ENCODE measurements at regions not wholly inside any gene's neighbourhood (a gene's known extent, or its start where the extent isn't known, plus 50 kb on each side); places are given as distances from the start of the nearest gene placed in this dataset.

- ChIA-PET POLR2A (no interaction called here), CTCF (no interaction called here), RAD21 (ENCODE audit: unreplicated experiment) (no interaction called here), SMC1A (ENCODE audit: uncharacterized antibody, unreplicated experiment) (no interaction called here)
- Histone ChIP-seq H3K9ac (ENCODE audit: control insufficient read depth, insufficient read depth, low read length) (no peak overlapping the region), H4K20me1 (ENCODE audit: control insufficient read depth, insufficient read depth) (no peaks in the 10 kb centered on the region), H3K36me3 (ENCODE audit: control insufficient read depth in 2 of 2, insufficient read depth in 2 of 2, low read length in 1 of 2) (no peaks in the 10 kb centered on the region), H2AFZ (ENCODE audit: control insufficient read depth, low read depth, low read length) (no peak overlapping the region), H3K4me2 (ENCODE audit: control insufficient read depth, insufficient read depth) (no peak overlapping the region), H3K9me3 (replicated peaks; ENCODE audit: control insufficient read depth, insufficient read depth, low read length) (no peaks in the 10 kb centered on the region), H3K27me3 (replicated peaks in 1 of 2; ENCODE audit: control insufficient read depth in 2 of 2, insufficient read depth in 2 of 2, low read length in 1 of 2) (no peaks in the 10 kb centered on the region), H3K4me3 (no peak overlapping the region), H3K27ac (ENCODE audit: control insufficient read depth, insufficient read depth) (no peak overlapping the region), H3K79me2 (ENCODE audit: control insufficient read depth, insufficient read depth, low read length) (no peaks in the 10 kb centered on the region), H3K4me1 (ENCODE audit: control insufficient read depth, insufficient read depth, low read length) (no peaks in the 10 kb centered on the region)
- intact Hi-C loops (cut with micrococcal nuclease; ENCODE audit: unreplicated experiment) = no loop called here
- no peak for FAIRE-seq
- ATAC-seq = no peak
- no peak for DNase-seq (ENCODE audit: low read depth, low spot score)
- in situ Hi-C loops (cut with MboI) = no loop called here
- TF ChIP-seq IKZF2 (IDR thresholded peaks at IDR 0.05) (no peak), IKZF1 (conservative IDR thresholded peaks at IDR 0.05) (no peak), NRF1 (conservative IDR thresholded peaks at IDR 0.05; ENCODE audit: low read depth, low read length) (no peak), GABPA (IDR thresholded peaks at IDR 0.05; ENCODE audit: low read depth) (no peak), ZNF384 (IDR thresholded peaks at IDR 0.05; ENCODE audit: borderline replicate concordance, low read depth, low read length) (no peak), RB1 (IDR thresholded peaks at IDR 0.05; ENCODE audit: borderline replicate concordance) (no peak), POLR2AphosphoS2 (IDR thresholded peaks at IDR 0.05; ENCODE audit: low read depth, low read length) (no peak), SP1 (IDR thresholded peaks at IDR 0.05; ENCODE audit: low read depth, low read length) (no peak), HDAC6 (IDR thresholded peaks at IDR 0.05; ENCODE audit: unreplicated experiment) (no peak), ZZZ3 (IDR thresholded peaks at IDR 0.05; ENCODE audit: control insufficient read depth, insufficient read length, low read depth) (no peak), PRDM15 (CRISPR knock-in tag; IDR thresholded peaks at IDR 0.05) (no peak), NR2C1 (IDR thresholded peaks at IDR 0.05) (no peak), CHD4 (IDR thresholded peaks at IDR 0.05) (no peak), POU2F2 (IDR thresholded peaks at IDR 0.05; ENCODE audit: borderline replicate concordance, low read depth, low read length) (no peak)
- no TSS peak for BruUV-seq (replicated peaks)
- WGBS (ENCODE audit: insufficient coverage, insufficient replicate concordance, low lambda C conversion rate, missing lambda C conversion rate) = 10% methylated on average over 7 of the region's 7 CpGs
These were observed 361.5 kb upstream of the NECTIN3 start for GRCh38 chr3:110710156-110710555.

Measured in GM12878 (cell line).